Neutrophil (primary cell): ENCODE measurements at regions not wholly inside any gene's neighbourhood (a gene's known extent, or its start where the extent isn't known, plus 50 kb on each side); places are given as distances from the start of the nearest gene placed in this dataset.

Experiments
- H3K27ac ChIP-seq: fragments of 200-600 bp; sonication (generic); 2 replicates; pipeline ENCODE4 v1.5.1; 2016; ENCODE audit warnings: mild to moderate bottlenecking, moderate library complexity
- H3K27me3 ChIP-seq: fragments of 200-600 bp; sonication (generic); 2 replicates; pipeline ENCODE4 v1.6.0; 2016; ENCODE audit warnings: mild to moderate bottlenecking
- H3K36me3 ChIP-seq: fragments of 200-600 bp; sonication (generic); 2 replicates; pipeline ENCODE4 v1.5.1; 2017
- H3K4me1 ChIP-seq, 2 experiments: fragments of 200-600 bp in 1 of 2; sonication (generic) in 1 of 2; 1 replicate in 1 of 2; 2 replicates in 1 of 2; pipeline versions ENCODE4 v1.5.1 to v1.6.1; 2013 to 2016; ENCODE audit warnings: low read depth in 1 of 2, low read length in 1 of 2, mild to moderate bottlenecking in 1 of 2, moderate library complexity in 1 of 2; ENCODE audit not compliant: control insufficient read depth in 1 of 2, insufficient read depth in 1 of 2
- H3K4me3 ChIP-seq, 2 experiments: fragments of 200-600 bp in 1 of 2; sonication (generic) in 1 of 2; 1 replicate in 1 of 2; 2 replicates in 1 of 2; pipeline ENCODE4 v1.5.1; 2013 to 2016; ENCODE audit warnings: low read depth in 1 of 2, low read length in 1 of 2, mild to moderate bottlenecking in 1 of 2, moderate library complexity in 1 of 2
- H3K9me3 ChIP-seq: fragments of 200-600 bp; sonication (generic); 2 replicates; pipeline ENCODE4 v1.5.1; 2016
- TF ChIP-seq, protein P1 (sequence below): fragments of 200-600 bp; sonication (generic); IDR thresholded peaks from 2 replicates; pipeline ENCODE4 v1.5.1; 2016; ENCODE audit warnings: antibody characterized with exemption

DNA sequence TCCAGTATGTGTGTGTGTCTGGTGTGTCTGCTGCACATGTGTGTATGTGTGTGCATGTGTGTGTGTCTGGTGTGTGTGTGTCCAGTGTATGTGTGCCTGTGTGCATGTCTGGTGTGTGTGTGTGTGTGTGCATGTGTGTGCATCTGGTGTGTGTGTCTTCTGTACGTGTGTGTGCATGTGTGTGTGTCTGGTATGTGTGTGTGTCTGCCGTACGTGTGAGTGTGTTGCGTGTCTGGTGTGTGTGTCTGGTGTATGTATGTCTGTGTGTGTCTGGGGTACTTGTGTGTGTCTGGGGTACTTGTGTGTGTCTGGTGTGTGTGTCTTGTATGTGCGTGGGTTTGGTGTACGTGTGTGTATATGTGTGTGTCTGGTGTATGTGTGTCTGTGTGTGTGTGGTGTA lies 289.1 kb upstream of the SHH start:
- no peaks in the 10 kb centered on the region for H3K27me3 ChIP-seq
- H3K9me3 ChIP-seq = no peaks in the 10 kb centered on the region
- H3K36me3 ChIP-seq = no peaks in the 10 kb centered on the region
- no peak overlapping the region for H3K27ac ChIP-seq
- H3K4me1 ChIP-seq = no peaks in the 10 kb centered on the region
- TF ChIP-seq, protein P1, sequence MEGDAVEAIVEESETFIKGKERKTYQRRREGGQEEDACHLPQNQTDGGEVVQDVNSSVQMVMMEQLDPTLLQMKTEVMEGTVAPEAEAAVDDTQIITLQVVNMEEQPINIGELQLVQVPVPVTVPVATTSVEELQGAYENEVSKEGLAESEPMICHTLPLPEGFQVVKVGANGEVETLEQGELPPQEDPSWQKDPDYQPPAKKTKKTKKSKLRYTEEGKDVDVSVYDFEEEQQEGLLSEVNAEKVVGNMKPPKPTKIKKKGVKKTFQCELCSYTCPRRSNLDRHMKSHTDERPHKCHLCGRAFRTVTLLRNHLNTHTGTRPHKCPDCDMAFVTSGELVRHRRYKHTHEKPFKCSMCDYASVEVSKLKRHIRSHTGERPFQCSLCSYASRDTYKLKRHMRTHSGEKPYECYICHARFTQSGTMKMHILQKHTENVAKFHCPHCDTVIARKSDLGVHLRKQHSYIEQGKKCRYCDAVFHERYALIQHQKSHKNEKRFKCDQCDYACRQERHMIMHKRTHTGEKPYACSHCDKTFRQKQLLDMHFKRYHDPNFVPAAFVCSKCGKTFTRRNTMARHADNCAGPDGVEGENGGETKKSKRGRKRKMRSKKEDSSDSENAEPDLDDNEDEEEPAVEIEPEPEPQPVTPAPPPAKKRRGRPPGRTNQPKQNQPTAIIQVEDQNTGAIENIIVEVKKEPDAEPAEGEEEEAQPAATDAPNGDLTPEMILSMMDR = no peak
- H3K4me3 ChIP-seq = no peak overlapping the region

DNA sequence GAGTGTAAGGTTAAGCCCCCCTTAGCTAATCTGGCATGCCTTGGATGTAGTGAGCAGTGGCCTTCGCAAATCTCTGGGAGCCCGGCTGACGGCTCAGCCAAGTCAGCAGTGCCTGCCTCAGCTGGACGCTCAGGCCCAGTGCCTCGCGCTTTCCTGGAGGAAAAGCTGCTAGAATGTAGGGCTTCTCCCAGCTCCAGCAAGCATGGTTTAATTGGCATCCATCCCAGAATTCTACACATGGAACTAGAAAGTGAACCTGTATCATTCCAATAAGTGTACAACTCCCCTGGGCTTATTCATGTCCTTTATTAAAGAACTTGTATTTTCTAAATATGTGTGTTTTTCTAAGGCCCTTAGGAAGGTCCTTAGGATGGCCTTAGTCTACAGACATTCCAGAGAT lies 287.8 kb upstream of the SHH start:
- TF ChIP-seq, protein P1 = no peak
- H3K36me3 ChIP-seq = no peaks in the 10 kb centered on the region
- H3K4me3 ChIP-seq = no peak overlapping the region
- no peaks in the 10 kb centered on the region for H3K4me1 ChIP-seq
- no peaks in the 10 kb centered on the region for H3K27me3 ChIP-seq
- H3K27ac ChIP-seq = no peak overlapping the region
- H3K9me3 ChIP-seq = no peaks in the 10 kb centered on the region

DNA sequence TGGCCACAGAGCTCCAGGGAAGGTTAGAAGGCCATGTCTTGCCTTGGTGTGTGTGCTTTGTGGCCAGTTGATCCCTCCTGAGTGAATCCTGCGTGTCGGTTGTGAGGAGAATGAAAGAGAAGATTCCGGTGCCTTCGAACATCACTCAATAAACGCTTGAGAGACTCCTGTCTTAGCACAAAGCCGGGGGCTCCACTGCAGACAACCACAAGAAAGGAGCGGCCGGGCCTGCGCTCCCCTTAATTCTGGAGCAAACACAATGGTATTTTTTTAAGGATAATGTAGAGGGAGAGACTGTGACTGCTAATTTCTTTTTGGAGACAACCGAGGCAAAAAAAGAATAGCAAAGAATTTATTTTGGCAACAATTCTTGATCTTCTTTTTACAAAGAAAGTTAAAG lies 286.8 kb upstream of the SHH start:
- H3K36me3 ChIP-seq = no peaks in the 10 kb centered on the region
- TF ChIP-seq, protein P1 = no peak
- no peak overlapping the region for H3K4me3 ChIP-seq
- no peaks in the 10 kb centered on the region for H3K9me3 ChIP-seq
- no peaks in the 10 kb centered on the region for H3K27me3 ChIP-seq
- H3K4me1 ChIP-seq = no peaks in the 10 kb centered on the region
- no peak overlapping the region for H3K27ac ChIP-seq

DNA sequence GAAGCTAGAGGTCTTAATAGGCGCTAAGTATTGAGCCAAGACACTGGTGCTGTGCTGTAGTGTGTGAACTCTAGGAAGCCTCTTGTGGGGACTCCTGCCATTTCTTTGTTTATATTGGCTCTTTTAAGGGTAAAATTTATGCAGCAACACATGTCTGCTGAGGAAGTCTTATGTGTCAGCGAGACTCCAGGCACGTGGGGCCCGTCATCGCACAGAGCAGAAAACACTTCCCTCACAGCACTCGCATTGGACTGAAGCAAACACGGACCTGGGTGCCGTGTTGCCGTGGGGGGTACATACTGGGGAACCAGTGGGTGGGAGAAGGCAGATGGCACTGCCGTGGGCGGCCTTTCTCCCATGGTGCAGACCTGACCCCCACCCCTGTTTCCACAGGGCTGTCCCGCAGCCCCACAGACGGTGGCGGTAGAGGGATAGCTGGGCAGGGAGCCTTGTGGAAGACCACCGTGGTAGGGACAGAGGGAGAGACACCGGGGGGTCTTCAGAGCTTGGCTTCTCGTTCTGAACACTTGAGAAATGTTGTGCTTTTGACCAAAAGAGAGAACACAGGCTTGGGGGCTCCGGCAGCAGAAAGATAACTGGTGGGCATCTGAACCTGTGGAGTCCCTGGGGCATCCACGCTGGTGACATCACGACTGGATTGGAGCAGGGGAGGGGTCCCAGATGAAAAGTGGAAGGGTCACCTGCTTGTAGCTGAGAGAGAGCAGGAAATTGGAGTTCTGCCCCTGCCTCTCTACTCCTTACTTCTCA lies 284.7 kb upstream of the SHH start:
- Histone ChIP-seq H3K4me1 (no peaks in the 10 kb centered on the region), H3K27ac (no peak overlapping the region), H3K27me3 (no peaks in the 10 kb centered on the region), H3K36me3 (no peaks in the 10 kb centered on the region), H3K4me3 (no peak overlapping the region), H3K9me3 (no peaks in the 10 kb centered on the region)
- TF ChIP-seq, protein P1 = no peak

DNA sequence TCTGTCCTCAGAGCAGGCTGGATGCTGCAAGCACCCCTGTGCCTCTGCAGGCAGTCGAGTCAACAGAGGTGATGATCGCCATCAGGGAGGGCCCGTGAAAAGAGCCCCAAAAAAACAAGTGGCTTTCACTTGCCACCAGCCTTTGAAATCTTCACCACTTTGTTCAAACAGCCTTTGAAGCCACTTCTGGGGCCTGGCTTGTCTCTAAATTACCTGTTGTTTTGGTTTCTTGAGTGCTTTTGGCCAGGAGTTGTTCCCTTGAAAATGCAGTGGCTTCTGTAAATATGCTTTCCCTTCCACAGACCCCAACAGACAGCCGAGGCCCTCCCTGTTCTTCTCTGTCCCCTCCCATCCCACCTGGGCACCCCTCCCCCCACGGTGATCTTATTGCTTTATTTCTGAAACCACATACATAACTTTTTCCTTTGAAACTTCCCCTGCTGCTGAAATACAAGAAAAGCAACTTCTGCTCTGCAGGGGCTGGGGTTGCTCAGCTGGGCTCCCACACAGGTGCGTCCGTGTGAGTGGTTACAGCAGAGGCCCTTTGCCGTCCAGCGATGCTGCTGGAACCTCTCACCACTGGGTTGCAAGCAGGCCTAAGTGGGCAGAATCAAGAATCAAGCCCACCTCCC lies 283.8 kb upstream of the SHH start:
- Histone ChIP-seq H3K27ac (no peak overlapping the region), H3K4me1 (no peaks in the 10 kb centered on the region), H3K36me3 (no peaks in the 10 kb centered on the region), H3K4me3 (no peak overlapping the region), H3K27me3 (no peaks in the 10 kb centered on the region), H3K9me3 (no peaks in the 10 kb centered on the region)
- TF ChIP-seq, protein P1 = no peak
